BE2C (cell line): ENCODE measurements at regions not wholly inside any gene's neighbourhood (a gene's known extent, or its start where the extent isn't known, plus 50 kb on each side); places are given as distances from the start of the nearest gene placed in this dataset.
"Not testable (repeated sequence)": the region's sequence is repeated elsewhere in the genome, so short reads cannot be mapped to it uniquely, and the experiment has no call there.

Experiments
- DNase-seq: peaks from one replicate; pipeline ENCODE4 v3.0.0-alpha.2; 2020
- H3K27me3 ChIP-seq: fragments of 250-450 bp; sonication (Bioruptor Pico); 2 replicates; pipeline ENCODE4 v1.5.1; 2020; ENCODE audit warnings: mild to moderate bottlenecking
- H3K36me3 ChIP-seq: fragments of 250-450 bp; sonication (Bioruptor Pico); 2 replicates; pipeline ENCODE4 v1.5.1; 2020; ENCODE audit warnings: mild to moderate bottlenecking
- H3K4me1 ChIP-seq: fragments of 250-450 bp; sonication (Bioruptor Pico); 2 replicates; pipeline ENCODE4 v1.5.1; 2020
- H3K4me3 ChIP-seq: 2 replicates; pipeline ENCODE4 v1.5.1; 2011; ENCODE audit warnings: low read depth, low read length
- H3K9me3 ChIP-seq: fragments of 250-450 bp; sonication (Bioruptor Pico); 2 replicates; pipeline ENCODE4 v1.5.1; 2020
- CTCF ChIP-seq: IDR thresholded peaks from 2 replicates; pipeline ENCODE4 v1.5.1; 2012; ENCODE audit warnings: mild to moderate bottlenecking, low read depth, low read length

- Histone ChIP-seq H3K4me3 (no peak overlapping the region), H3K4me1 (no peaks in the 10 kb centered on the region), H3K9me3 (no peaks in the 10 kb centered on the region), H3K36me3 (no peaks in the 10 kb centered on the region), H3K27me3 (no peaks in the 10 kb centered on the region)
- DNase-seq = no peak
- TF ChIP-seq CTCF = no peak
Measured at GRCh38 chr14:84323978-84324377, 1206.0 kb upstream of the FLRT2 start.

- no peaks in the 10 kb centered on the region for H3K4me1 ChIP-seq
- no peak overlapping the region for H3K4me3 ChIP-seq
- H3K27me3 ChIP-seq = no peaks in the 10 kb centered on the region
- no peak for DNase-seq
- no peaks in the 10 kb centered on the region for H3K9me3 ChIP-seq
- no peaks in the 10 kb centered on the region for H3K36me3 ChIP-seq
- TF ChIP-seq CTCF = no peak
Measured at GRCh38 chr14:84336433-84336832, 1193.5 kb upstream of the FLRT2 start.

- no peak for TF ChIP-seq CTCF
- H3K27me3 ChIP-seq = no peaks in the 10 kb centered on the region
- DNase-seq = no peak
- H3K36me3 ChIP-seq = no peaks in the 10 kb centered on the region
- H3K4me1 ChIP-seq = no peaks in the 10 kb centered on the region
- no peaks in the 10 kb centered on the region for H3K9me3 ChIP-seq
- H3K4me3 ChIP-seq = no peak overlapping the region
Measured at GRCh38 chr14:84340938-84341337, 1189.0 kb upstream of the FLRT2 start.

- H3K36me3 ChIP-seq, H3K4me3 ChIP-seq, DNase-seq, H3K27me3 ChIP-seq, H3K4me1 ChIP-seq, H3K9me3 ChIP-seq: not testable (repeated sequence)
Measured at GRCh38 chr14:84341867-84342266, 1188.1 kb upstream of the FLRT2 start.

- Histone ChIP-seq H3K36me3 (no peaks in the 10 kb centered on the region), H3K4me3 (no peak overlapping the region), H3K9me3 (no peaks in the 10 kb centered on the region; the same call in 1 of the 2 replicates), H3K27me3 (no peaks in the 10 kb centered on the region), H3K4me1 (no peaks in the 10 kb centered on the region)
- no peak for TF ChIP-seq CTCF
- no peak for DNase-seq
Measured at GRCh38 chr14:84343656-84344055, 1186.3 kb upstream of the FLRT2 start.

- H3K36me3 ChIP-seq = no peaks in the 10 kb centered on the region
- no peaks in the 10 kb centered on the region for H3K4me1 ChIP-seq
- TF ChIP-seq CTCF = no peak
- no peak overlapping the region for H3K4me3 ChIP-seq
- no peaks in the 10 kb centered on the region for H3K27me3 ChIP-seq
- no peaks in the 10 kb centered on the region; the same call in 1 of the 2 replicates for H3K9me3 ChIP-seq
- DNase-seq = no peak
Measured at GRCh38 chr14:84351646-84352045, 1178.3 kb upstream of the FLRT2 start.

- Histone ChIP-seq H3K36me3 (no peaks in the 10 kb centered on the region), H3K4me3 (no peak overlapping the region), H3K27me3 (no peaks in the 10 kb centered on the region), H3K9me3 (no peaks in the 10 kb centered on the region), H3K4me1 (no peaks in the 10 kb centered on the region)
- no peak for TF ChIP-seq CTCF
- DNase-seq = no peak
Measured at GRCh38 chr14:84361476-84361875, 1168.5 kb upstream of the FLRT2 start.
